NCI-H524 treated with DMSO at 0.1 percent for 48 hours (cell line): ENCODE measurements at regions not wholly inside any gene's neighbourhood (a gene's known extent, or its start where the extent isn't known, plus 50 kb on each side); places are given as distances from the start of the nearest gene placed in this dataset.
"Not testable (repeated sequence)": the region's sequence is repeated elsewhere in the genome, so short reads cannot be mapped to it uniquely, and the experiment has no call there.

Source experiments
- DNase-seq: peaks from one replicate; lab custom pipeline; 2025; lab: John Stamatoyannopoulos, UW

DNA sequence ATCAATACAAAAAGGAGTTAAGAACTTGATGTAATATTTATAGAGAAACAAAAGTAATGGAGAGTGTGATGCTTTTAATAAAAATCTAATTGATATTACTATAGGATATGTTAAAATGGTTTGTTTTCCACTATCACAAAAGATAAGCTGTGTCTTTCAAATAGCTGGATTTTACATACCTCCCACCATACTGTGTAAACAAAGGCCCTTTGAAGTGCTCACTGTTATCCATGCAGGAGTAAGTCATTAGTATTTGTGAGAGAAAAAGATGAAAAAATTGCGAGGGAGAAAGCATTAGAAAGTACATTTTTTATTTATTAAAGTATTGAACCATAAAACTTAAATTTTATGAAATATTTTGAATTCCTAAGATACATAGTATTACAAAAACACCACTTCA, 733.0 kb downstream of the GRIK2 start:
- no peak for DNase-seq

DNA sequence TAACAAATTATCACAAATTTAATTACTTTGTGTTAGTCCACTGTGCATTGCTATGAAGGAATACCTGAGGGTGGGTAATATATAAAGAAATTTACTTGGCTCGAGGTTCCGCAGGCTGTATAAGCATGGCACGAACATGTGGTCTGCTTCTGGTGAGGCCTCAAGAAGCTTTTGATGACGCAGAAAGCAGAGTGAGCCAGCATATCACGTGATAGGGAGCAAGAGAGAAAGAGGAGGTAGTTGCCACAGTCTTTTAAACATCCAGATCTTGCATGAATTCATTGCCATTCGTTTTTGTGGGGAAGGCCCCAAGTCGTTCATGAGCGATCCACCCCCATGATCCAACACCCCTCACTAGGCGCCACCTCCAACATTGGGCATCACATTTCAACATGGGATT, 733.7 kb downstream of the GRIK2 start:
- DNase-seq: no peak

GRCh38 chr6:102137859-102138258, 744.4 kb downstream of the GRIK2 start:
- no peak for DNase-seq

DNA sequence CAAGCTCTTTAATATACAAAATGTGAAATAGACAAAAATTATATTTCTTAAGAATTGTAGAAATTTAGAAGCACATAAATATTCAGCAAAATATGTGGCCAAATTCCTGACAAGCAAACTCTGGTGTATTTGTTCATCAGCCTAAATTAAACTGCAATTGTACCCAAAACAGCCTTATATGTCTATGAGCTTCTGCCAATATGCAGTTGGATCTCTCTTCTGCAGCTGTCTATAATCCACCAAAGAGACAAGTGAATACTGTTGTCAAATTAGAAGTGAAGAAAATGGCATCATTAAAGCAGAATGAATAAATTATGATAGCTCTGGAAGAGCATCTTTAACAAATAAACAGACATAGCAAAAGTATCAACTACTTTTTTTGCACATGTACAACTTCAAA, 755.7 kb downstream of the GRIK2 start:
- no peak for DNase-seq

DNA sequence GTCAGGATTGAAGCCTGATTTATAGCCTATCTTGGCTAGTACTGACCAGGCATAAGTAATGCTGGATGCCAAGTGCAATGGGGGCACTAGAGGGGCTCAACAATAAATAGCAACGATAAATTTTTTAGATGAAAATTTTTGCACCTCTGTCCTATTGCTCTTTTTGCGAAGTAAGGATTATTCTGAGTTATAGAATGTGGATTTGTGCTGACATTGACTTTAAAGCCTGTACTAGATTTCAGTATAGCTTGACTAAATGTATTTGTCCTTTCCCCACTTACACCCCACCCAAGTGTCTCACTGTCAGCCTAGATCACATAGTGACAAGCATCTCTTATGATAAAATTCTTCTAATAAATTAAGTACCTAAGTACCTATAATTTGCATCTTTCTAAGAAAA, 757.0 kb downstream of the GRIK2 start:
- DNase-seq: no peak

GRCh38 chr6:102154176-102154575, 760.7 kb downstream of the GRIK2 start:
- no peak for DNase-seq

DNA sequence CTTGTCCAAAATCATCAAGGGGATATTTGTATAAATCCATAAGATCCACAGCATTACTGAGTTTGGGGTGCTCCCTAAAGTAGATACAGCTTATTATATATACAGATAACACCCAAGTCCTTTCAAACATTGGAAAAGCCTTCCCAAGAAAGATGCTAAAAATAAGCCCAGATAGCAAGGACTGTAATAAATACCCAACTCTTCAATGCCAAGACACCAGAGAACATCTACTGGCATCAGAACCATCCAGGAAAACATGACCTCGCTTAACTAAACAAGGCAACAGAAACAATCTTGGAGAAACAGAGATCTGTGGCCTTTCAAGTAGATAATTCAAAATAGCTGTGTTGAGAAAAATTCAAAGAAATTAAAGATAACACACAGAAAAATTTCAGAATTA, 761.4 kb downstream of the GRIK2 start:
- no peak for DNase-seq

GRCh38 chr6:102169802-102170201, 776.3 kb downstream of the GRIK2 start:
- DNase-seq: not testable (repeated sequence)

- no peak for DNase-seq
Measured at GRCh38 chr6:102187186-102187585, 793.7 kb downstream of the GRIK2 start.

GRCh38 chr6:102195311-102195710, 801.8 kb downstream of the GRIK2 start:
- no peak for DNase-seq

GRCh38 chr6:102197211-102197610, 803.7 kb downstream of the GRIK2 start:
- DNase-seq: no peak

GRCh38 chr6:102204351-102204750, 810.8 kb downstream of the GRIK2 start:
- DNase-seq: no peak

GRCh38 chr6:102215425-102215824, 821.9 kb downstream of the GRIK2 start:
- DNase-seq: peak; percentile 37

- DNase-seq: peak; percentile 50
Measured at GRCh38 chr6:102216232-102216631, 822.7 kb downstream of the GRIK2 start.

DNA sequence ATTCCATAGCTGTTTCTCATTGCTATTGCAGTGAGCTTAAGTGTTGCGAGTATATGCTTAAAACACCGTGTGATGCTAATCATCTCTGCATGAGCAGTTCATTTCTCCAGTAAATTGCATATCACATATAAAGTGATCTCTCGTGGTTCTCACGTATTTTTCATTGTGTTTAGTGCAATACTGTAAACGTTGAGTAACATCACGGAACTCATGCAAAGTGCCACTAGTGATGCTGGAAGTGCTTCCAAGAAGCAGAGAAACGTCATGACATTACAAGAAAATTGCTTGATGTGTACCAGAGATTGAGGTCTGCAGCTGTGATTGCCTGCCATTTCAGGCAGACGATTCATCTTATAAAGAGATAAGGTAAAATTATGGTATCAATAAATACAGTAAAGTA, 830.4 kb downstream of the GRIK2 start:
- DNase-seq: no peak

GRCh38 chr6:102229271-102229670, 835.8 kb downstream of the GRIK2 start:
- DNase-seq: no peak
